ENCODE measurements at regions not wholly inside any gene's neighbourhood (a gene's known extent, or its start where the extent isn't known, plus 50 kb on each side); places are given as distances from the start of the nearest gene placed in this dataset.

GRCh38 chr15:25182098-25182478 is 227.3 kb downstream of the SNRPN start:
- TF ChIP-seq, protein P1, sequence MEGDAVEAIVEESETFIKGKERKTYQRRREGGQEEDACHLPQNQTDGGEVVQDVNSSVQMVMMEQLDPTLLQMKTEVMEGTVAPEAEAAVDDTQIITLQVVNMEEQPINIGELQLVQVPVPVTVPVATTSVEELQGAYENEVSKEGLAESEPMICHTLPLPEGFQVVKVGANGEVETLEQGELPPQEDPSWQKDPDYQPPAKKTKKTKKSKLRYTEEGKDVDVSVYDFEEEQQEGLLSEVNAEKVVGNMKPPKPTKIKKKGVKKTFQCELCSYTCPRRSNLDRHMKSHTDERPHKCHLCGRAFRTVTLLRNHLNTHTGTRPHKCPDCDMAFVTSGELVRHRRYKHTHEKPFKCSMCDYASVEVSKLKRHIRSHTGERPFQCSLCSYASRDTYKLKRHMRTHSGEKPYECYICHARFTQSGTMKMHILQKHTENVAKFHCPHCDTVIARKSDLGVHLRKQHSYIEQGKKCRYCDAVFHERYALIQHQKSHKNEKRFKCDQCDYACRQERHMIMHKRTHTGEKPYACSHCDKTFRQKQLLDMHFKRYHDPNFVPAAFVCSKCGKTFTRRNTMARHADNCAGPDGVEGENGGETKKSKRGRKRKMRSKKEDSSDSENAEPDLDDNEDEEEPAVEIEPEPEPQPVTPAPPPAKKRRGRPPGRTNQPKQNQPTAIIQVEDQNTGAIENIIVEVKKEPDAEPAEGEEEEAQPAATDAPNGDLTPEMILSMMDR (IDR thresholded peaks at IDR 0.05; ENCODE audit: low read depth, low read length), result no peak
- TF ChIP-seq EZH2phosphoT487 (IDR thresholded peaks at IDR 0.05; ENCODE audit: low read depth), result no peak

Data from OCI-LY3 (cell line).